Activated CD8-positive, alpha-beta T cell treated with anti-CD3 and anti-CD28 coated beads for 36 hours (primary cell): ENCODE measurements at regions not wholly inside any gene's neighbourhood (a gene's known extent, or its start where the extent isn't known, plus 50 kb on each side); places are given as distances from the start of the nearest gene placed in this dataset.

Experiments used
- ATAC-seq: fragments of 200-7000 bp; cut with Tn5 transposase; one replicate; pipeline ENCODE4 v1.10.0; 2021; ENCODE audit warnings: mild to moderate bottlenecking, moderate library complexity
- CTCF ChIA-PET: fragments of 350-600 bp; sonication (Branson Sonifier 250); formaldehyde crosslinking; loops from one replicate; lab custom pipeline; 2021; ENCODE audit warnings: antibody characterized with exemption; lab: Charles Lee
- POLR2A ChIA-PET: fragments of 350-600 bp; sonication (Branson Sonifier 250); formaldehyde crosslinking; loops from one replicate; lab custom pipeline; 2021; ENCODE audit warnings: antibody characterized with exemption; lab: Charles Lee
- DNase-seq: peaks from one replicate; pipeline ENCODE4 v3.0.0-alpha.2; 2020
- H3K27ac Mint-ChIP-seq: one replicate; pipeline ENCODE4 v1.8.0; 2021; ENCODE audit warnings: mild to moderate bottlenecking, mixed read lengths
- H3K27me3 Mint-ChIP-seq: one replicate; pipeline ENCODE4 v1.8.0; 2021; ENCODE audit warnings: mixed read lengths
- H3K36me3 Mint-ChIP-seq: one replicate; pipeline ENCODE4 v1.8.0; 2021; ENCODE audit warnings: low read depth, mixed read lengths
- H3K4me1 Mint-ChIP-seq: one replicate; pipeline ENCODE4 v1.8.0; 2021; ENCODE audit warnings: low read depth, mixed read lengths
- H3K4me3 Mint-ChIP-seq: one replicate; pipeline ENCODE4 v1.8.0; 2021; ENCODE audit warnings: mild to moderate bottlenecking, moderate library complexity, mixed read lengths
- H3K9me3 Mint-ChIP-seq: one replicate; pipeline ENCODE4 v1.8.0; 2021; ENCODE audit warnings: mixed read lengths
- intact Hi-C: fragments of 100-400 bp; cut with micrococcal nuclease; formaldehyde crosslinking; loops from one replicate; pipeline ENCODE4 v1.10.0; 2022
- TF ChIP-seq, protein P1 (sequence below): fragments of 200-600 bp; IDR thresholded peaks from one replicate; pipeline ENCODE4 v1.8.0; 2022; ENCODE audit warnings: antibody characterized with exemption, mild to moderate bottlenecking

DNA sequence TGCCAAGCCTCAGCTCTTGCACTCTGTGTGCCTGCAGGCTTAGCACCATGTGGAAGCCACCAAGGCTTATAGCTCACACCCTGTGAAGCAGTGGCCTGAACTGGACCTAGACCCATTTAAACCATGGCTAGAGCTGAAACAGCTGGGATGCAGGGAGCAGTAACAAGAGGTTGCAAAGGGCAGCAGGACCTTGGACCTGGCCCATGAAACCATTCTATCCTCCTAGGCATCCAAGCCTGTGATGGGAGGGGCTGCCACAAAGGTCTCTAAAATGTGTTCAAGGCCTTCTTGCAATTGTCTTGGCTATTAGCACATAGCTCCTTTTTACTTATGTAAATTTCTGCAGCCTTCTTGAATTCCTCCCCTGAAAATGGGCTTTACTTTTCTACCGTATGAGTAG lies 57.9 kb upstream of the NPAP1 start:
- no peak for ATAC-seq
- no peak overlapping the region for H3K27ac Mint-ChIP-seq

GRCh38 chr15:24621630-24622215 lies 53.9 kb upstream of the NPAP1 start:
- ATAC-seq (no peak), DNase-seq (no peak)
- intact Hi-C loops = no loop called here
- no peak overlapping the region for H3K4me3 Mint-ChIP-seq
- POLR2A ChIA-PET = no interaction called here
- H3K27me3 Mint-ChIP-seq = no peaks in the 10 kb centered on the region
- H3K36me3 Mint-ChIP-seq = no peaks in the 10 kb centered on the region
- H3K27ac Mint-ChIP-seq = no peak overlapping the region
- H3K9me3 Mint-ChIP-seq = peaks cover 19% of the 10 kb centered on the region
- H3K4me1 Mint-ChIP-seq = no peaks in the 10 kb centered on the region
- CTCF ChIA-PET = no interaction called here
- TF ChIP-seq, protein P1, sequence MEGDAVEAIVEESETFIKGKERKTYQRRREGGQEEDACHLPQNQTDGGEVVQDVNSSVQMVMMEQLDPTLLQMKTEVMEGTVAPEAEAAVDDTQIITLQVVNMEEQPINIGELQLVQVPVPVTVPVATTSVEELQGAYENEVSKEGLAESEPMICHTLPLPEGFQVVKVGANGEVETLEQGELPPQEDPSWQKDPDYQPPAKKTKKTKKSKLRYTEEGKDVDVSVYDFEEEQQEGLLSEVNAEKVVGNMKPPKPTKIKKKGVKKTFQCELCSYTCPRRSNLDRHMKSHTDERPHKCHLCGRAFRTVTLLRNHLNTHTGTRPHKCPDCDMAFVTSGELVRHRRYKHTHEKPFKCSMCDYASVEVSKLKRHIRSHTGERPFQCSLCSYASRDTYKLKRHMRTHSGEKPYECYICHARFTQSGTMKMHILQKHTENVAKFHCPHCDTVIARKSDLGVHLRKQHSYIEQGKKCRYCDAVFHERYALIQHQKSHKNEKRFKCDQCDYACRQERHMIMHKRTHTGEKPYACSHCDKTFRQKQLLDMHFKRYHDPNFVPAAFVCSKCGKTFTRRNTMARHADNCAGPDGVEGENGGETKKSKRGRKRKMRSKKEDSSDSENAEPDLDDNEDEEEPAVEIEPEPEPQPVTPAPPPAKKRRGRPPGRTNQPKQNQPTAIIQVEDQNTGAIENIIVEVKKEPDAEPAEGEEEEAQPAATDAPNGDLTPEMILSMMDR = no peak

More for the DNA sequence above, 57.9 kb upstream of the NPAP1 start:
- ChIA-PET POLR2A (no interaction called here), CTCF (no interaction called here)
- Mint-ChIP-seq H3K27me3 (no peaks in the 10 kb centered on the region), H3K36me3 (no peaks in the 10 kb centered on the region), H3K4me1 (no peaks in the 10 kb centered on the region), H3K9me3 (peaks cover 20% of the 10 kb centered on the region), H3K4me3 (no peak overlapping the region)
- DNase-seq = no peak
- intact Hi-C loops = no loop called here
- TF ChIP-seq, protein P1 = no peak
